Subcutaneous abdominal adipose tissue (tissue), 5 donors: ENCODE measurements at regions not wholly inside any gene's neighbourhood (a gene's known extent, or its start where the extent isn't known, plus 50 kb on each side); places are given as distances from the start of the nearest gene placed in this dataset.

Source experiments
- H3K27ac ChIP-seq: one replicate; pipeline ENCODE4 v1.7.0; 2013; ENCODE audit warnings: low read depth, mild to moderate bottlenecking, inconsistent platforms, low read length, moderate library complexity
- H3K27me3 ChIP-seq, 5 donors: one replicate each; pipeline ENCODE4 v1.7.0; 2013; ENCODE audit warnings: low read length in 5 of 5, inconsistent platforms in 1 of 5; ENCODE audit not compliant: control insufficient read depth in 5 of 5, insufficient read depth in 4 of 5
- H3K36me3 ChIP-seq, 5 donors: one replicate each; pipeline ENCODE4 v1.7.0; 2013; ENCODE audit warnings: low read length in 5 of 5; ENCODE audit not compliant: control insufficient read depth in 5 of 5, insufficient read depth in 5 of 5
- H3K4me1 ChIP-seq, 5 donors: one replicate each; pipeline ENCODE4 v1.7.0; 2013; ENCODE audit warnings: low read length in 5 of 5, mild to moderate bottlenecking in 3 of 5, moderate library complexity in 1 of 5; ENCODE audit not compliant: control insufficient read depth in 5 of 5, insufficient read depth in 5 of 5
- H3K4me3 ChIP-seq, 5 donors: one replicate each; pipeline ENCODE4 v1.7.0; 2013; ENCODE audit warnings: low read length in 5 of 5, low read depth in 1 of 5
- H3K9ac ChIP-seq, 5 donors: one replicate each; pipeline ENCODE4 v1.7.0; 2013; ENCODE audit warnings: low read length in 5 of 5, mild to moderate bottlenecking in 4 of 5, moderate library complexity in 3 of 5
- H3K9me3 ChIP-seq, 5 donors: one replicate each; pipeline ENCODE4 v1.7.0; 2013; ENCODE audit warnings: low read length in 5 of 5; ENCODE audit not compliant: control insufficient read depth in 5 of 5
- donor health status: healthy.
- donor health status: healthy.
- donor health status: healthy.
- donor health status: healthy.
- donor health status: healthy.

DNA sequence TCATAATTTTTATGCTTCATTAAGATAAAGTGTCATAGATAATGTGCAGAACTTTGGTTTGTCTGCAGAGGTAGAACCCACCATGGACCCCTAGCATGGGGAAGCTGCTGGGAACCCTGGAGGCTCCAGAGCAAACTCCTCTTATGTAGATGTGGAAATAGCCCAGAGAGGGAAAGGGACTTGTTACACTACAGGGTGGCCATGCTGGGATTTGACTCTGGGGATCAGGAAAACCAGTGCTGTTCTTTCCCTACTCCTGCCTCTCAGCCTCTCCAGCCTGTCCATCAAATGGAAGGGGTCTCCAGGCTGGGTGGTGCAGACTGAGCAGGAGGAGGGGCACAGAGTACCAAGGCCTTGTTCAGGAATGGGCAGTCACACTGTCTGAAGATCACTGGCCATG is 54.2 kb downstream of the MSX1 start:
- Histone ChIP-seq H3K9ac (no peak overlapping the region), H3K27me3 (peaks cover 0 to 3% (median 0%) of the 10 kb centered on the region in 5 donors), H3K36me3 (no peaks in the 10 kb centered on the region), H3K4me1 (peaks cover 4 to 26% (median 22%) of the 10 kb centered on the region in 5 donors), H3K27ac (peak overlapping the region; percentile 59), H3K4me3 (no peak overlapping the region), H3K9me3 (peaks cover 0 to 8% (median 0%) of the 10 kb centered on the region in 5 donors)

DNA sequence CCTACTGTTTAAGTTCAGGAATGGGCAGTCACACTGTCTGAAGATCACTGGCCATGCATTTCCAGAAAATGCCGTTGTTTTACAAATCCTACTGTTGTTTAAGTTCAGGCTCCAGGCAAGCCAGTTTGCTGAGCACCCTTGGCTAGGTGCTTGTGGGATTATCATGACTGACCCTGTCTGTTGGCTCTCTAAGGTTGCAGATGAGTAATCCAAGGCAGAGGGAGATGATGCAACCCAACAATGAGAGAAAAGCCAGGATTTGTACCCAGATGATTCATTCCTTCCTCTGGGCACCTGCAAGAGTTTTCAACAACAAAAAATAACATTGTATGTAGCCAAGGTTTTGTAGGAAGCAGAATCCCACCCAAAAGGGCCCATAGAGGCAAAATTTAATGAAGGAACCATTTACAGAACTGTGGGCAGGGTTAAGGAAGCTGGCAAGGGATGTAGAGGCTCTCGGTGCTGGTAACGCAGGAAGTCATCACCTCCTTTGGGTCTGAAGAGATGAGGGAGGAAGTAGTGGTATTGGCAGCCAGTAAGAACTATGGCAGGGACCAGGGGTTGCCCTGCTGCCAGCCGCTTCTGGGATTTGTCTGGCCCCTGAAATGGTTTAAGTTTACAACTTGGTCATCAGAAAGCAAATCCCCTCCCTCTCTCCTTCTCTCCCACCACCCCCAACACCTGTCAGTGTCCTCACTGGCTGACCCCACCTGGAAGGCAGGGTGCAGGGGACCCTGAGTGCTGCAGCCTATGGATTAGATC is 54.8 kb downstream of the MSX1 start:
- no peaks in the 10 kb centered on the region for H3K36me3 ChIP-seq
- no peak overlapping the region for H3K9ac ChIP-seq
- H3K4me3 ChIP-seq: no peak overlapping the region

DNA sequence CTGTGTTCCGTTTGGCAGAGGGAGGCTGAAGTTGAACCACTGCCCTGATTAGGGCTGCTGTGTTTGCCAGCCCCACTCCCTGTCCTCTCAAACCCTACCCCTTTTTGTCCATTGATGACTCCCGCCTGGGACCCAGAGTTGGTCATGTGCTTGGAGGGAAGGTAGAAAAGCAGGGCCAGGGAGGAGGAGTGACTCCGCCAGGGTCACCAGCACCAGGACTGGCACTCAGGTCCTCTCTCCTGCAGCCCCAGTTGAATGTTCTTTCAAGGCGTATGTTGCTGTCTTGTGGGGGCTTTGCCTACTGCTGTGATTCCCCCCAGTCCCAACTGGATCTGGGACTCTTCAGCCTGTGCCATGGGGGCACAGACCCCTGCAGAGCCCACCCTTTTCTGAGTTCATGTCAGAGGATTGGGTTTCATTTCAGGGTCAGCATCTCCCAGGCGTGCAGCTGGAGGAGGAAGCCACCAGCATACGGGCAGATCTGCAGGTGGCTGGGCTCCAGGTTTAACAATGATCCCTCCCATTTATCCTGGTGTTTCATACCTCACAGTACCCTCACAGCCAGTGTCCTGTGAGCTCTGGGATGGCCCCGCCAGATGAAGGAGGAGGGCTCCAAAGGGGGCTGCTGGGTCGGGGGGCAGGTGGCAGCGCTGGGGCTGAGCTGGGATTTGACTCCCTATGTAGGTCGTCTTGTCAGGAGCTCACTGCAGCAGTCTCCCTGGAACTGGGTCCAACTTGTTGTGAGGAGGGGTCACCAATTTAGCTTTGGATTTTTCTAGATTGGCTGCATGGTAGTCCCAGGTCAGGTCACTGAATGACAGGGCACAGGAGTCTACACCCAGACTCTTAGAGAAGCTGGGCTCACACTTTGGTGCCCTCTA is 55.7 kb downstream of the MSX1 start:
- Histone ChIP-seq H3K4me3 (no peak overlapping the region), H3K4me1 (peaks cover 4 to 30% (median 22%) of the 10 kb centered on the region in 5 donors), H3K27ac (peak overlapping the region; percentile 44)

More for the DNA sequence above, 54.8 kb downstream of the MSX1 start:
- Histone ChIP-seq H3K4me1 (peaks cover 4 to 26% (median 22%) of the 10 kb centered on the region in 5 donors), H3K9me3 (peaks cover 0 to 8% (median 0%) of the 10 kb centered on the region in 5 donors), H3K27me3 (peaks cover 0 to 3% (median 0%) of the 10 kb centered on the region in 5 donors), H3K27ac (peak overlapping the region; percentile 59)

DNA sequence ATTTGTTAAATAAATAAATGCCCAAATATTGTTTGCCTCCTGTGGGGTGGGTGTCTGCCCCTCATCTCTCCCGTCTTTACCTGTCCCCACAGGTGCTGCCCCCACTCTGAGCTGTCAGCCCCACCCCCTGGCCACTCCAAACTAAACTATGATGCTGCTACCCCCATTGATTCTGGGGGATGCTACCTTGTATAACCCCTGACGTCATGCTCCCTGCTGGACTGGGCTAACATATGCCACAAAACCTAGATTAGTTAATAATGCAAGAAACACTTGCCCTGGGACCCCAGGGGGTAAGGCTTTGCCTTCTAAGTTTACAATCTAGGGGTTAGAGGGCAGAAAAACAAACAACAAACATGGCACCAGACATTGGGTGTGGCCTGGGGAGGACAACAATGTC is 58.6 kb downstream of the MSX1 start:
- Histone ChIP-seq H3K36me3 (no peaks in the 10 kb centered on the region), H3K4me3 (no peak overlapping the region), H3K27me3 (peaks cover 0 to 4% (median 1%) of the 10 kb centered on the region in 5 donors), H3K27ac (no peak overlapping the region), H3K4me1 (peaks cover 4 to 30% (median 18%) of the 10 kb centered on the region in 5 donors), H3K9me3 (peaks cover 0 to 6% (median 0%) of the 10 kb centered on the region in 5 donors), H3K9ac (no peak overlapping the region)

More for the DNA sequence above, 55.7 kb downstream of the MSX1 start:
- Histone ChIP-seq H3K36me3 (no peaks in the 10 kb centered on the region), H3K9me3 (peaks cover 0 to 8% (median 2%) of the 10 kb centered on the region in 5 donors), H3K9ac (no peak overlapping the region), H3K27me3 (peaks cover 0 to 3% (median 0%) of the 10 kb centered on the region in 5 donors)

DNA sequence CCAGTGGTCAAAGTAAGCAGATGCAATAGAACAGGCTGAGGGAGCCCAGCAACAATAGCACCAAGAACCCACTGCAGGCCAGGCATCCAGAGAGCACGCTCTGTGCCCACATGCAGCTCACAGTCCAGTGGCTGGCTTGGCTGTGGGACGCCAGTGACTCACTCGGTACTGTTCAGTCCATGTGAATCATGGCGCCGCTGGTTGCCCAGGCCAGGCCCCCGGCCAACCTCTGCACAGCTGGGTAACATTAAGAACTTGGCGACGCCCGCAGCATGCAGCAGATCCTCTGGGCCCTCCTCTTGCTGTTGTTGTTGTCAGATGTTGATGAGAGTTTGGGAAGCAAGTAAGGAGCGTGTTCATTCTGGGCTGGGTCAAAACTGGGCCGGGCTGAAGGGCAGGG is 60.5 kb downstream of the MSX1 start:
- Histone ChIP-seq H3K4me3 (no peak overlapping the region), H3K27me3 (peaks cover 0 to 9% (median 2%) of the 10 kb centered on the region in 5 donors), H3K9ac (no peak overlapping the region), H3K27ac (no peak overlapping the region), H3K36me3 (no peaks in the 10 kb centered on the region), H3K9me3 (peaks cover 0 to 6% (median 0%) of the 10 kb centered on the region in 5 donors), H3K4me1 (peaks cover 0 to 13% (median 3%) of the 10 kb centered on the region in 5 donors)

DNA sequence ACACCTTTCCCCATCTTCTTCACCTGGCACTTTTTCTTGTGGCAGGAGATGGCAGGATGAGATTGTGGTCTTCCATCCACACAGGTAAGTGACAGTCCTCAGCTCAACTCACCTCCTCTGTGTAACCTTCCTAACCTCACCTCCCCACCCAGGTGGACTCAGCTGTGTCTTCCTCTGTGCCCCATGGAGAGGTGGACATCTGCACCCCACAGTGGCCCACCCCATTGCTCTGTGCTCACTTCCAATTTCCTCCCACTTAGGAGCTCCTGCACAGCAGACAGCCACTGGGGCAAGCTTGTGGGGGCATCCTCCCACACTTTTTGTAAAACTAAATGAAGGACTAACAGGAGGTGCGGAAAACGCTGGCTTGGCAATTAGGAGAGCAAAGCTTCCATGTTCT is 61.6 kb downstream of the MSX1 start:
- peaks cover 0 to 6% (median 2%) of the 10 kb centered on the region in 5 donors for H3K27me3 ChIP-seq
- no peaks in the 10 kb centered on the region for H3K36me3 ChIP-seq
- H3K9ac ChIP-seq: no peak overlapping the region
- H3K27ac ChIP-seq: no peak overlapping the region
- H3K9me3 ChIP-seq: peaks cover 0 to 6% (median 0%) of the 10 kb centered on the region in 5 donors
- H3K4me1 ChIP-seq: peaks cover 0 to 8% (median 0%) of the 10 kb centered on the region in 5 donors
- no peak overlapping the region for H3K4me3 ChIP-seq

DNA sequence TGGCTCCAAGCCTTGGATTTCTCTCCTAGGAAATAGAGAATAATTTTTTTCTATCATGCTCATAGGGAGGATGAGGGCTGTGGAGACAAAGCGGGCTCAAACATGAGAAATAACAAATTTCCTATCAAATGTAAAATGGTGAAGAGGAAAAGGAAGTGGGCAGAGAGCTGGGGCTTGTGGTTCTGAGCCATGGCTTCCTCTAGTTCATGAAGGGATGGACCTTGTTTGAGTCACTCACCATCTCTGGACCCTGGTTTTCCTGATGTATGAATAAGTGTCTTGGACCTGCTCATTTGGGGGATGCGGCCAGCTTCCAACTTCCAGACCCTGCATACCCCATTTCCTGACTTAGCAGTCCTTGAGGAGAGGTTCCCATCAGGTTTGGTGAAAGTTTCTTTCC is 63.0 kb downstream of the MSX1 start:
- Histone ChIP-seq H3K9ac (no peak overlapping the region), H3K4me1 (peaks cover 0 to 8% (median 0%) of the 10 kb centered on the region in 5 donors), H3K36me3 (no peaks in the 10 kb centered on the region), H3K4me3 (no peak overlapping the region), H3K9me3 (peaks cover 0 to 4% (median 0%) of the 10 kb centered on the region in 5 donors), H3K27ac (no peak overlapping the region), H3K27me3 (peaks cover 0 to 6% (median 2%) of the 10 kb centered on the region in 5 donors)

DNA sequence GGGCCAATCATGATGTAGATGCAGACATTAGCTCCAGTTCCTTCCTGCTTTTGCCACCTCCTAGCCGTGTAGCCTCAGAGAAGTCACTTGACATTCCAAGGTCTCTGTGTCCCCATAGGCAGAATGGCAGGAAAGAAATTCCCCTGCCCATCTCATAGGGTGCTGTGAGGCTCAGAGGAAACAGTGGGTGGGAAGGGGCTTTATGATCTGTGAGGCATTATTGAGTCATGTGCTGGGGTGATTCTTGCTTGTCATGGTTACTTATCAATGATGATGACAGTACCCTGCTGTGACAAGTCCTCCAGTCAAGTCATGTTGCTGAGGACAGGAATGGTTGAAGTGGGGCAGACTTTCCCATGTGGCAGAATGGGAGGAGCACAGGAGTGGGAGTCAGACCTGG is 63.7 kb downstream of the MSX1 start:
- Histone ChIP-seq H3K27me3 (peaks cover 0 to 6% (median 2%) of the 10 kb centered on the region in 5 donors), H3K36me3 (no peaks in the 10 kb centered on the region), H3K4me3 (no peak overlapping the region), H3K9me3 (peaks cover 0 to 2% (median 0%) of the 10 kb centered on the region in 5 donors), H3K9ac (no peak overlapping the region), H3K27ac (no peak overlapping the region), H3K4me1 (peaks cover 0 to 8% (median 0%) of the 10 kb centered on the region in 5 donors)

DNA sequence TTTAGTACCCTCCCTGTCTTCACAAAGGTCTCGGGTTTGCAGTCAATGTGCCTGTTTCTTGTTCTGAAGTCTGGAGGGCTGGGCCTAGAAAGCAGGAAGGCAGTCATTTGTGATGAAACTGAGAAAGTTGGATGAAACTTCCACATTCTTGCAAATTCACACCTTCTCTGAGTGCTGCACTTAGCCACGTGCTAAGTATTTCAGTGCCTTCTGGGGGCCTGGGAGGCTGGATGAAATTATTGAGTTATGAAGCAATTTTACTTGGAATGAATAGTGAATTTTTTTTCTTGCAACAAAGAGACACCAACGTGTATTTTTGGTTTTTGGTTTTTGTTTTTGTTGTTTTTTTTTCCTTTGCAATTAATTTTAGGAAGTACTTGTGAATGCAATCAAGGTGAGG is 71.2 kb downstream of the MSX1 start:
- Histone ChIP-seq H3K36me3 (no peaks in the 10 kb centered on the region), H3K9ac (no peak overlapping the region), H3K27me3 (no peaks in the 10 kb centered on the region), H3K9me3 (no peaks in the 10 kb centered on the region), H3K4me1 (peaks cover 0 to 6% (median 0%) of the 10 kb centered on the region in 5 donors), H3K27ac (no peak overlapping the region), H3K4me3 (no peak overlapping the region)
